ENCODE measurements at regions not wholly inside any gene's neighbourhood (a gene's known extent, or its start where the extent isn't known, plus 50 kb on each side); places are given as distances from the start of the nearest gene placed in this dataset.
A peak's percentile ranks its signal among the peaks of the same experiment; 100 is the strongest.

GRCh38 chr6:9398767-9399373, 963.5 kb upstream of the SLC35B3 start:
- no peak for TF ChIP-seq CTCF (IDR thresholded peaks at IDR 0.05; ENCODE audit: low read depth, low read length)
- DNase-seq (ENCODE audit: low read depth in 1 of 2, low spot score in 1 of 2): peak in 1 of 2 donors; percentile 40

GRCh38 chr6:9398071-9398766, 962.9 kb upstream of the SLC35B3 start:
- Histone ChIP-seq H3K27me3 (no peaks in the 10 kb centered on the region), H3K4me3 (no peak overlapping the region), H3K27ac (no peak overlapping the region), H3K4me1 (ENCODE audit: low read depth) (peaks cover 7% of the 10 kb centered on the region), H3K9me3 (ENCODE audit: low read depth) (no peaks in the 10 kb centered on the region), H3K36me3 (no peaks in the 10 kb centered on the region)
- TF ChIP-seq CTCF (IDR thresholded peaks at IDR 0.05; ENCODE audit: low read depth, low read length): no peak
- DNase-seq (ENCODE audit: low read depth in 1 of 2, low spot score in 1 of 2): peak in 1 of 2 donors; percentile 75

More at GRCh38 chr6:9398767-9399373, 963.5 kb upstream of the SLC35B3 start:
- Histone ChIP-seq H3K36me3 (no peaks in the 10 kb centered on the region), H3K9me3 (ENCODE audit: low read depth) (no peaks in the 10 kb centered on the region), H3K4me3 (no peak overlapping the region), H3K27me3 (no peaks in the 10 kb centered on the region), H3K4me1 (ENCODE audit: low read depth) (peaks cover 10% of the 10 kb centered on the region), H3K27ac (no peak overlapping the region)

DNA sequence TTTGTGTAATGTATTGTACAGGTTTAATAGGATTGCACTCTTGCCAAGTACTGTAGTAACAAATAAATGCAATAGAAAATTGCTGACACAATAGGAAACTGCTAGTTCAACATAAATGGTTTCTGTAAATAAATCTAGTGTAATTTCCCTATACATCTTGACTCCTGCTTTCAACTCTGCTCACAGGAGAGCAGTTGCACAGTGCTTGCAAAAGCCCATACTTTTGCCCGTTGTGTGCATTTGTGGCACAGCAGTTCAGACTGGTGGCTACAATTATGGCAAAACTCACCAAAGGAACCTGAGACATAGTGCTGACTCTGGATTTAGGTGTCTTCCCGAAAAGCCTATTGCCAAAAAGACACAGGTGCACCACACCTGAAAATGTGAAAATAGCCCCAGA, 953.3 kb upstream of the SLC35B3 start:
- Histone ChIP-seq H3K9me3 (ENCODE audit: low read depth) (no peaks in the 10 kb centered on the region), H3K27ac (no peak overlapping the region), H3K4me3 (no peak overlapping the region), H3K27me3 (no peaks in the 10 kb centered on the region), H3K36me3 (no peaks in the 10 kb centered on the region), H3K4me1 (ENCODE audit: low read depth) (no peaks in the 10 kb centered on the region)
- no peak for TF ChIP-seq CTCF (IDR thresholded peaks at IDR 0.05; ENCODE audit: low read depth, low read length)
- DNase-seq (ENCODE audit: low read depth in 1 of 2, low spot score in 1 of 2): no peak

DNA sequence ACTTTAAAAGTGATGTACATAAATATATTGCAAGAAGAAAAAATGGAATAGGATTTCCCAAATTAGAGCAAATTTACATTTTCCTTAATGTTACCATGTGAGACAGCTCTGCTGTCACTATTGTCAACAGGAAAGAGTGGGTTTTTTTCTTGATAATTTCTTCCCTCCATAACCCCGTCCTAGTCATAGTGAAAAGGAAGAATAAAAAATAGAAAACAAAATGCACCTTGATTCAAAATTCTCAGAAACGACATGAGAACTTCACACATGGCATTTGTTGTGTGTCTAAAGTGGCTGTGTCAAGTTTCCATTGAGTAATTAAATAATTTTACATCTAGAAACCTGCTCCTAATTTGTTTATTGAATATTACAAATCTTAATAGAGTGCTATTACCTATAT, 945.2 kb upstream of the SLC35B3 start:
- no peak for DNase-seq (ENCODE audit: low read depth in 1 of 2, low spot score in 1 of 2)
- Histone ChIP-seq H3K4me3 (no peak overlapping the region), H3K9me3 (ENCODE audit: low read depth) (no peaks in the 10 kb centered on the region), H3K27me3 (no peaks in the 10 kb centered on the region), H3K4me1 (ENCODE audit: low read depth) (no peaks in the 10 kb centered on the region), H3K27ac (no peak overlapping the region), H3K36me3 (no peaks in the 10 kb centered on the region)
- TF ChIP-seq CTCF (IDR thresholded peaks at IDR 0.05; ENCODE audit: low read depth, low read length): no peak

GRCh38 chr6:9373308-9373707, 938.0 kb upstream of the SLC35B3 start:
- H3K36me3 ChIP-seq: no peaks in the 10 kb centered on the region
- H3K4me3 ChIP-seq: no peak overlapping the region
- TF ChIP-seq CTCF (IDR thresholded peaks at IDR 0.05; ENCODE audit: low read depth, low read length): no peak
- no peaks in the 10 kb centered on the region for H3K27me3 ChIP-seq
- H3K4me1 ChIP-seq (ENCODE audit: low read depth): no peaks in the 10 kb centered on the region
- no peak for DNase-seq (ENCODE audit: low read depth in 1 of 2, low spot score in 1 of 2)
- H3K27ac ChIP-seq: no peak overlapping the region
- no peaks in the 10 kb centered on the region for H3K9me3 ChIP-seq (ENCODE audit: low read depth)
